Upper lobe of right lung (tissue), 1 donor: ENCODE measurements at regions not wholly inside any gene's neighbourhood (a gene's known extent, or its start where the extent isn't known, plus 50 kb on each side); places are given as distances from the start of the nearest gene placed in this dataset.

Experiments
- ATAC-seq: fragments of 200-7000 bp; cut with Tn5 transposase; one replicate; pipeline ENCODE4 v1.9.1; 2020; ENCODE audit warnings: mild to moderate bottlenecking, moderate library complexity
- DNase-seq: peaks from one replicate; pipeline ENCODE4 v3.0.0-alpha.2; 2020
- H3K27ac ChIP-seq: fragments of 200-600 bp; one replicate; pipeline ENCODE4 v1.8.0; 2022
- H3K27me3 ChIP-seq: fragments of 200-600 bp; one replicate; pipeline ENCODE4 v1.8.0; 2022; ENCODE audit warnings: mild to moderate bottlenecking
- H3K36me3 ChIP-seq: fragments of 200-600 bp; one replicate; pipeline ENCODE4 v1.8.0; 2022
- H3K4me1 ChIP-seq: fragments of 200-600 bp; one replicate; pipeline ENCODE4 v1.8.0; 2022
- H3K4me3 ChIP-seq: fragments of 200-600 bp; one replicate; pipeline ENCODE4 v1.8.0; 2022; ENCODE audit warnings: mild to moderate bottlenecking
- H3K9me3 ChIP-seq: fragments of 200-600 bp; one replicate; pipeline ENCODE4 v1.8.0; 2022
- CTCF ChIP-seq: fragments of 200-600 bp; IDR thresholded peaks from one replicate; pipeline ENCODE4 v1.8.0; 2022; ENCODE audit warnings: antibody characterized with exemption
- intact Hi-C: fragments of 100-400 bp; cut with DNase I; formaldehyde crosslinking; loops from one replicate; pipeline ENCODE4 v1.11.0; 2022
- donor health status: DM: no; HTN: yes; CAD: no; lungs with severe emphysema.

GRCh38 chr7:91668217-91668616 lies 212.3 kb downstream of the MTERF1 start:
- Histone ChIP-seq H3K9me3 (no peaks in the 10 kb centered on the region), H3K4me3 (no peak overlapping the region), H3K4me1 (no peaks in the 10 kb centered on the region), H3K27ac (no peak overlapping the region), H3K36me3 (no peaks in the 10 kb centered on the region), H3K27me3 (no peaks in the 10 kb centered on the region)
- DNase-seq (no peak), ATAC-seq (no peak)
- intact Hi-C loops = no loop called here
- no peak for TF ChIP-seq CTCF

GRCh38 chr7:91671245-91671644 lies 209.3 kb downstream of the MTERF1 start:
- no peaks in the 10 kb centered on the region for H3K36me3 ChIP-seq
- intact Hi-C loops = no loop called here

GRCh38 chr7:91674470-91674869 lies 206.0 kb downstream of the MTERF1 start:
- no peak for ATAC-seq
- Histone ChIP-seq H3K4me3 (no peak overlapping the region), H3K4me1 (no peaks in the 10 kb centered on the region), H3K27me3 (no peaks in the 10 kb centered on the region), H3K9me3 (no peaks in the 10 kb centered on the region), H3K36me3 (no peaks in the 10 kb centered on the region), H3K27ac (no peak overlapping the region)
- intact Hi-C loops = no loop called here
- no peak for TF ChIP-seq CTCF
- no peak for DNase-seq

More at GRCh38 chr7:91671245-91671644, 209.3 kb downstream of the MTERF1 start:
- Histone ChIP-seq H3K9me3 (no peaks in the 10 kb centered on the region), H3K4me1 (no peaks in the 10 kb centered on the region), H3K27me3 (no peaks in the 10 kb centered on the region), H3K27ac (no peak overlapping the region), H3K4me3 (no peak overlapping the region)
- ATAC-seq = no peak
- no peak for TF ChIP-seq CTCF
- DNase-seq = no peak

GRCh38 chr7:91681718-91682117 lies 198.8 kb downstream of the MTERF1 start:
- Histone ChIP-seq H3K27me3 (no peaks in the 10 kb centered on the region), H3K4me1 (no peaks in the 10 kb centered on the region), H3K4me3 (no peak overlapping the region), H3K27ac (no peak overlapping the region), H3K9me3 (no peaks in the 10 kb centered on the region), H3K36me3 (no peaks in the 10 kb centered on the region)
- DNase-seq (no peak), ATAC-seq (no peak)
- TF ChIP-seq CTCF = no peak
- intact Hi-C loops = no loop called here

- intact Hi-C loops = no loop called here
- TF ChIP-seq CTCF = no peak
- Histone ChIP-seq H3K9me3 (no peaks in the 10 kb centered on the region), H3K27me3 (no peaks in the 10 kb centered on the region), H3K27ac (no peak overlapping the region), H3K4me3 (no peak overlapping the region), H3K4me1 (no peaks in the 10 kb centered on the region), H3K36me3 (no peaks in the 10 kb centered on the region)
- ATAC-seq = no peak
- DNase-seq = no peak
Measured at GRCh38 chr7:91683823-91684222, 196.7 kb downstream of the MTERF1 start.

- H3K4me3 ChIP-seq = no peak overlapping the region
- no peaks in the 10 kb centered on the region for H3K9me3 ChIP-seq
- H3K36me3 ChIP-seq = no peaks in the 10 kb centered on the region
- intact Hi-C loops = no loop called here
- no peak for DNase-seq
- no peak for TF ChIP-seq CTCF
- no peaks in the 10 kb centered on the region for H3K4me1 ChIP-seq
- ATAC-seq = no peak
- no peaks in the 10 kb centered on the region for H3K27me3 ChIP-seq
- no peak overlapping the region for H3K27ac ChIP-seq
Measured at GRCh38 chr7:91685544-91685943, 195.0 kb downstream of the MTERF1 start.
